OCI-LY1 (cell line): ENCODE measurements at regions not wholly inside any gene's neighbourhood (a gene's known extent, or its start where the extent isn't known, plus 50 kb on each side); places are given as distances from the start of the nearest gene placed in this dataset.

Source experiments
- CTCF ChIP-seq: fragments of 200-600 bp; sonication (generic), shearing (Covaris generic); IDR thresholded peaks from 2 replicates; pipeline ENCODE4 v1.5.1; 2017; ENCODE audit warnings: mild to moderate bottlenecking, antibody characterized with exemption, low read length, moderate library complexity, mixed read lengths
- EZH2 ChIP-seq: fragments of 200-600 bp; sonication (generic), shearing (Covaris generic); IDR thresholded peaks from 2 replicates; pipeline ENCODE4 v1.8.0; 2017; ENCODE audit warnings: borderline replicate concordance, mixed run types, mild to moderate bottlenecking, antibody characterized with exemption, low read length, moderate library complexity, mixed read lengths

- TF ChIP-seq CTCF: no peak
- no peak for TF ChIP-seq EZH2
Measured at GRCh38 chr9:115781070-115781736, 372.4 kb upstream of the PAPPA start.
